Stimulated activated CD8-positive, alpha-beta memory T cell treated with anti-CD3 and anti-CD28 coated beads, Interleukin-15, amount 100 ng/mL, for 48 hours (primary cell): ENCODE measurements at regions not wholly inside any gene's neighbourhood (a gene's known extent, or its start where the extent isn't known, plus 50 kb on each side); places are given as distances from the start of the nearest gene placed in this dataset.
A peak's percentile ranks its signal among the peaks of the same experiment; 100 is the strongest.

Experiments
- DNase-seq, 2 donors: peaks; one replicate each; pipeline ENCODE4 v3.0.0-alpha.2; 2020; ENCODE audit warnings: low read depth in 2 of 2

GRCh38 chr11:45554230-45554967 is 111.0 kb downstream of the CHST1 start:
- DNase-seq, result no peak

- no peak for DNase-seq
Observed at GRCh38 chr11:45553383-45553936, 112.0 kb downstream of the CHST1 start.

DNA sequence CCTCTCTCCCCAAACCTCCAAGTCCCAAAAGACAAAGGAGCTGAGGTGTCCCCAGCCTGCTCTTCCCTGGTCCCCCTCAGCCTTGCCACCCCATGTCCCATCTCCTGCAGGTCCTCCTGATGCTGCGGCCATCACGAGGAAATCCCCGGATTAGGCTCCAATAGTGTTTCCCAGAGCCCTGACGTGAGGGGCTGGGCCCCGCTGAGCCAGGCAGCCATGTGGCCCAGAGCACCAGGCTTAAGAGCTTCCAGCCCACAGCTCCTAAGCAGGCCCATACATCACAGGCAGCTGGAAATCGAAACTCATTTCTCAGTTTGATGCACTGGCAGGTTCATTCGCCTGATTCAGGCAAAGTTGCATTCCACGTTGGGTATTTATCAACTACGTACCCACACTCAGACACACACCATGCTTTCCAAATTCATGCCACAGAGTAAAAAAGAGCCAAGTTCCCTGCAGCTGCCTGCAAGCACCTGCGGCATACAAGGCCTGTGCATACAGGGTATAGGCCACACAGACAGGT is 114.2 kb downstream of the CHST1 start:
- DNase-seq, result no peak

DNA sequence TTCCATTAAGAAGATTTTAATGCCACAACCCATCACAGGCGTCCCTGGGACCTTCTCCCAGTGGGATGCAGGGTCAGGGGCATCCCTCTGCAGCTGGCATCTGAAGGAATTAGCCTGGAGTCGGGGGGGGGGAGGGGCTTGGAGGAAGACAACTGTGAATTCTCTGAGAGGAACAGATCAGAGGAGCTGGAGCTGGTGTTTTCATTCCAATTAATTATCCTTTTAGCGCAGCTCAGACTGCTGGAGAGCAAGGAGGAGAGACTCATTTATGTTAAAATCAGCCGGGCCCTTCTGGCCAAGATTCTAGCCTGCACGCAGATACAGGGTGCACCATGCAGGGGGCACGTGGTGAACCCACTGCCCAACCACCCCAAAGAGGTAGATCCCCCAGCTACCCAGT is 116.2 kb downstream of the CHST1 start:
- DNase-seq, result no peak

DNA sequence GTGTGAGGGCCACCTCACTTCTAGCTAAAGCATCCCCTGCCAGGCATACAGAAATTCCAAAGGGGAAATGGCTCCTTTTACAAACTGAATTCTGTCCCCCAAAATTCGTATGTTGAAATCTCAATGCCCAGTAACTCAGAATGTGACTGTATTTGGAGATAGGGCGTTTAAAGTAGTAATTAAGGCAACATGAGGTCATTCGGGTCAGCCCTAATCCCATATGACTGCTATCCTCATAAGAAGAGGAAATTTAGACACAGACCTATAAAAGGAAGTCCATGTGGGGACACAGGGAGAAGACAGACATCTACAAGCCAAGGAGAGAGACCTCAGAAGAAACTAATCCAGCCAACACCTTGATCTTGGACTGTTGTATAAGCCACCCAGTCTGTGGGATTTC is 119.1 kb downstream of the CHST1 start:
- no peak for DNase-seq

- no peak for DNase-seq
Observed at GRCh38 chr11:45544826-45545225, 120.6 kb downstream of the CHST1 start.

DNA sequence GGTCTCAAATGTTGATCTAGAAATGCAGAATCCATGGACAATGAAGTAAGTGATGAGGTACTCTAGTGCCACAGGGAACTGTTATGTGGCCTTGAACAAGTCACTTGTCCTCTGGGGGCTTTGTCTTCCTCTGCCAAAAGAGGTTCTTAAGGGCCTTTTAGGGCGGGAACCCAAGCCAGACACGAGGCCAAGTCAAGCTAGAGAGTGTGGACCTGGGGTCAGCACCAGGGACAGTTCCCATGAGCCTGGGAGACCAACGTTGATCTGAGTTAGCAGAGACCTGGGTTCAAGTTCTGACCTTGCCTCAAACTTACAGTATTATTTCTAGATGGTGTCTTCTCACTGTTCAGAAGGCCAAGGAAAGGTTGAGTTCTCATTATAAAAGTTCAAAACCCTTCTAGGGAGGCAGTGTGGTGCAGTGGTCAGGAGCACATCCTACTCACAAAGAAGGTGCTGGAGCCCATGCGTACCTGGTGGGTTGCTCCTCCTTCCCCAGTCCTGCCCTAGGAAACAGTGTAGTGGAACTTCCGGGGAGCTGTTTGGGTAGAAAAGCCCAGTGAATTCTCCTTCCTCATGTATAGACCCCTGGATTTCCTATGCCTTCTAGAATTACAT is 121.5 kb downstream of the CHST1 start:
- no peak for DNase-seq

GRCh38 chr11:45543081-45543480 is 122.3 kb downstream of the CHST1 start:
- no peak for DNase-seq

DNA sequence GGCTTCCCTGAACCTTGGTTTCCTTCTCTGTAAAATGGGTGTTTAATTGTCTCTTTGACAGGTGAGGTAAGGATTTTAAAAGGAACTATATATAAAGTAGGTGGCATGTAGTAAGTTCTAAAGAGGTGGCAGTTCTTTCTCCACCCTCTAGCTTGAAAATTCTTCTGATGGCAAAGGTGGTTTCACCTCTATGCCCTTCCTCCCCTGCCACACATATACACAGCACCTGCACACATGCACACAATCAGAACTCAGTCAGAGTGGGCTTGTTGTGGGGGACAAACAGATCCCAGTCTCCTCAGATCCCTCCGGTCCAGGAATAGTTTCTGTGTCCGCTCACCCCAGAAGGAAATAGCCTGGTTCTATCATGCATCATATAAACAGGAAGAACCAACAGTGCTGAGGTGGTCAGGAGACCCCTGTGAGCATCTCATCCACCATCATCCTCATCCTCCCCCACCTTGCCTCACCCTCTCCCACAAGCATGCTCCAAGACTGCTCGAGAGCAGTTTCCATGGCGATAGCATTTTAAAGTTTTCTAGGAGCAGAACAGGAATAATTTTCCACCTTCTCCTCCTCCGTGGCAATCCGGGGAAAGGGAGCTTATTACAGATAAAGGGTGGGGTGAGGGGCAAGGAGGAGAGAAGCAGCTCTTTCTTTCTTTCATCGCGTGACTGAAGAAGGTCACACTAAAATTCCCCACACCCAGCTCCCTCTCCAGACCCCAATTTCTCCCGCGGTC is 123.6 kb downstream of the CHST1 start:
- no peak for DNase-seq

GRCh38 chr11:45538939-45539338 is 126.5 kb downstream of the CHST1 start:
- no peak for DNase-seq

DNA sequence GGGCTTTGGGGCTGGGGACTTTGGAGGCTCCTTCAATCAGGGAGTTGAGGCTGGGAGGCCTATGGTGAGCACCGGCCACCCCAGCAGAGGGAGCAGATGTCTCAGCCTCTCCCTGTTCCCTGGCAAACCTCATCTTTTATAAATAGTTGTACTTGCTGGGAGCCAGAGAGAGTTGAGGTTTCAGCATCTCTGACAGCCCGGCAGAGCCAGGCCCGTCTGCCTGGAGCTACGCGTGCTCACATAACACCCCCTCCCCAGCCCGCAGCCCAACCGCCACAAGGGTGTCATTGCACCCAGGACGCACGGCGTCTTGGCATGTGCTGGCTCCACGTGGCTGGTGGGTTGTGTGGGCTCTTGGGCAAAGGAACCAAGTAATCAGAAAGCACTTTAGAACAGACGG is 127.1 kb downstream of the CHST1 start:
- DNase-seq, result no peak

GRCh38 chr11:45537614-45538013 is 127.8 kb downstream of the CHST1 start:
- DNase-seq, result no peak

- DNase-seq, result no peak
Observed at GRCh38 chr11:45535033-45535432, 130.4 kb downstream of the CHST1 start.

- DNase-seq, result no peak
Observed at GRCh38 chr11:45534132-45534531, 131.3 kb downstream of the CHST1 start.

DNA sequence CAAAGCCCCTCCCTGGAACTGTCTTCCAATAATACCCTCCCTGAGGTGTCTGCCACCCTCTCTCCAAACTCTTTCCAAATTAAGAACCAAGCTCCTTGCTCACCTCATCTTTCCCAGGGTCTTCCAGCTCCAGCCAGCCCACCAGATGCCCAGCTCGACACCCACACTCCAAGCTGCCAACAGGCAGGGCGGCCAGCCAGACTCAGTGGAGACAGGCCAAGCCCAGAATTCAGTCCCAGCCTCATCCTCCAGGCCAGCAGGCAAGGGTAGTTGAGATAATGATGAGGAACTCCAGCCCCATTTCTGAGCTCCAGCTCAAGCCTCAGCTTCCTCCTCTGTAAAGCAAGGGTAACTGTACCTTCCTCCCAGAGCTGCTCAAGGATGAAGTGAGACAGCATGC is 132.9 kb downstream of the CHST1 start:
- no peak for DNase-seq

DNA sequence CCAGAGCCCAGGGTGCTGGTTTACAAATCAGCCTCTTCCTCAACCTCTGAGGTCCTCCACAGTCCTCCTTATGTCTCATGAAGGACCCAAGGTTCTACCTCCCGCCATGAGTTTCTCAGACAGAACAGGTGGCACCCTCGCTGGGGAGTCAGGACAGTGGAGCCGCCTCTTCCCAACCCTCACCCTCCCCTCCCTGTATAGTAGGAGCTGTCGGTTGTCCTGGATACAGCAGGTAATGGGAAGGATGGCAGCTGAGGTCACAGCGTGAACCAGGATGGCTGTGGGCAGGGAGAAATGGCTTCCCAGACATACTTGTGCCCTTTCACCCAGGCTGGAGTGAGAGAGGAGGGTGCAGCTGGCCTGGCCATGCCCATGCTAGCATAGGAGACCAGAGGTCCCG is 134.6 kb downstream of the CHST1 start:
- DNase-seq, result no peak

DNA sequence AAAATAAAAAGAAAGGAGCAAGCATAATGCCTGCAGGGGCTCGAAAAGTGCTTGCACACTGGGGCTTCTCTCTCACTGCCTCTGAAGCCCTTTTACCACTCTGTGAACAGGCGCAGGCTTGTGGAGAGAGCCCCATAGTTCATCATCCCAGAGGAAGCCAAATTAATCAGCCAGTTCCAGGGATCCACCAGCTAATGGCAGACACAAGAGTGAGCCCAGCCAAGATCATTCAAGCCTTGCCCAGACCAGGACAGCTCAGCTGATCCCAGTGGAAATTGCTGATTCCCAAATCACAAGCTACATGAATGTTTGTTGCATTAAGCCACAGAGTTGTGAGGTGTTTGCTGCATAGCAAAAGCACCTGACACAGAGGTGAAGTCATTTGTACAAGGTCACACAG is 135.3 kb downstream of the CHST1 start:
- no peak for DNase-seq

DNA sequence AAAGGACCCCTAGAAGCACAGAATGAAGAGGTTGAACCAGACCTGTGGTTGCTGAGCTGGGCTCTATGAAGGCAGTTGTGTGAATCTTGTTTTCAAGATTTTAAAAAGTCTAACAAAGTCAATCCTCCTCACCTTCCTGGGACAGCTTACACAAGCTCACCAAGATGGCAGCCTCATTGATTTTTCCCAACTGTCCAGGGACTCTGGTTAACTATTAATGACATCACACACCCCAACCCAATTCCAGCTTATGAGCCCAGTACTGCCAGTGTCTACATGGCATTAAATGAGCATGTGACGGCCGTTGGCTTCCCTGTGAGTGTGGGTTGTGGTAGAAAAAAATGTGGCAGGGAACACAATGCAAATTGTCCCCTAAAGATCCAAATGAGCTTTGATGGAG is 137.0 kb downstream of the CHST1 start:
- no peak for DNase-seq

DNA sequence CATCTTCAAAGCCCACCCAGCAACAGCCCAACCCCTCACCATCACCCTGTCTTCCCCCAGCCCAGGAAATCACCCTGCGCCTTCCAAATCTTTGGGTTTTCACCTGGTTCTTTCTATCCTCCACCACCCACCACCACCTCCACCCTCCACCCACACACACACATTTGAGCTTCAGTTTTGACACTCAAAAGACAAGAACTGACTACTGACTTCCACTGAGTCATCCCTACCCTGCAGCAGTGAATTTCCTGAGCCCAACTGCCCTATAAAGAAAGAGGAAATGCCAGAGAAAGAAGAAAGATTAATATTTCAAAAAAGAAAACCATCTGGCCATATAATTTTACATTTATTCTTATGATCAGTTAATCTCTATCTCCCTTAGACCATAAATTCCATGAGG is 137.5 kb downstream of the CHST1 start:
- peak in 1 of 2 donors; percentile 2 for DNase-seq

GRCh38 chr11:45525393-45525792 is 140.0 kb downstream of the CHST1 start:
- DNase-seq, result no peak

DNA sequence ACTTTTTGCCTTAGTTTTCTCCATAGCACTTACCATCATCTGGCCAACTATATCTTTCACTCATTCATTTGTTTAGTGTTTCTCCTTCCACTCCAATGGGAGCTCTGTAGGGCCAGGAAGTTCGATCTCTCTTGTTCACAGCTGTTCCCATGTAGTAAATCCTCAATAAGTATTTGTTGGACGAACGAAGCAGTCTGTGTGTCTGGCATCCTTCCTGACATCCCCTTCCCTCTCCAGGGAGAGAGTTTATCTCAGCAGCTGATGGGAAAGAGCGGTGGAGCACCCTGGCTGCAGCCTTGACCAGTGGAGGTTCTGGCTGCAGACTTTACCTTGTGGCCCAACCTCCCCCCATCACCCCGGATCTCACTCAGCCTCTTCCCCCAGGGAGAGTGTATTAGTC is 141.7 kb downstream of the CHST1 start:
- no peak for DNase-seq

- no peak for DNase-seq
Observed at GRCh38 chr11:45518833-45519535, 146.4 kb downstream of the CHST1 start.
